ENCODE measurements at regions not wholly inside any gene's neighbourhood (a gene's known extent, or its start where the extent isn't known, plus 50 kb on each side); places are given as distances from the start of the nearest gene placed in this dataset.
A peak's percentile ranks its signal among the peaks of the same experiment; 100 is the strongest.

GRCh38 chr13:109691689-109692088 is 94.7 kb downstream of the IRS2 start:
- no peak overlapping the region for H3K27ac ChIP-seq
- H3K9ac ChIP-seq = no peak overlapping the region
- H4K20me1 ChIP-seq = no peaks in the 10 kb centered on the region
- no peak overlapping the region for H3K4me3 ChIP-seq
- H3K36me3 ChIP-seq = peaks cover 0 to 15% (median 0%) of the 10 kb centered on the region in 11 experiments; a peak in 2 of 22 replicates
- peaks cover 0 to 8% (median 0%) of the 10 kb centered on the region in 11 experiments; a peak in 4 of 22 replicates for H3K9me3 ChIP-seq (replicated peaks in 1 of 11)
- H3K4me1 ChIP-seq = peaks cover 0 to 6% (median 0%) of the 10 kb centered on the region in 10 experiments; a peak in 5 of 20 replicates
- no peak for TF ChIP-seq Cebpa-rat (IDR thresholded peaks at IDR 0.05)
- H3K4me2 ChIP-seq = no peak overlapping the region
- no peaks in the 10 kb centered on the region for H3K27me3 ChIP-seq

GRCh38 chr13:109687559-109688448 is 98.6 kb downstream of the IRS2 start:
- H3K9me3 ChIP-seq (replicated peaks in 1 of 11) = no peaks in the 10 kb centered on the region; a peak in 1 of 22 replicates
- no peak overlapping the region for H3K27ac ChIP-seq
- H3K9ac ChIP-seq = no peak overlapping the region
- no peak for TF ChIP-seq Cebpa-rat (IDR thresholded peaks at IDR 0.05)
- H3K36me3 ChIP-seq = peaks cover 0 to 5% (median 0%) of the 10 kb centered on the region in 11 experiments; a peak in 3 of 22 replicates
- H3K27me3 ChIP-seq = no peaks in the 10 kb centered on the region
- no peak overlapping the region for H3K4me2 ChIP-seq
- H4K20me1 ChIP-seq = no peaks in the 10 kb centered on the region
- peaks cover 0 to 15% (median 8%) of the 10 kb centered on the region in 10 experiments; a peak in 8 of 20 replicates for H3K4me1 ChIP-seq
- no peak overlapping the region for H3K4me3 ChIP-seq

GRCh38 chr13:109685203-109685602 is 101.2 kb downstream of the IRS2 start:
- Histone ChIP-seq H3K9me3 (replicated peaks in 1 of 11) (peaks cover 0 to 8% (median 0%) of the 10 kb centered on the region in 11 experiments; a peak in 3 of 22 replicates), H3K4me3 (no peak overlapping the region), H3K27me3 (no peaks in the 10 kb centered on the region), H3K27ac (no peak overlapping the region), H4K20me1 (no peaks in the 10 kb centered on the region), H3K4me1 (peaks cover 0 to 15% (median 8%) of the 10 kb centered on the region in 10 experiments; a peak in 8 of 20 replicates), H3K36me3 (peaks cover 0 to 27% (median 0%) of the 10 kb centered on the region in 11 experiments; a peak in 4 of 22 replicates), H3K9ac (no peak overlapping the region), H3K4me2 (peak overlapping the region in 7 of 11 experiments; percentile 2 to 33 (median 20); a peak in 9 of 22 replicates)
- TF ChIP-seq Cebpa-rat (IDR thresholded peaks at IDR 0.05) = no peak

GRCh38 chr13:109684824-109685202 is 101.6 kb downstream of the IRS2 start:
- peaks cover 0 to 27% (median 0%) of the 10 kb centered on the region in 11 experiments; a peak in 4 of 22 replicates for H3K36me3 ChIP-seq
- H3K4me3 ChIP-seq = no peak overlapping the region
- H3K9ac ChIP-seq = no peak overlapping the region
- no peak overlapping the region for H3K27ac ChIP-seq
- TF ChIP-seq Cebpa-rat (IDR thresholded peaks at IDR 0.05) = no peak
- peaks cover 0 to 15% (median 8%) of the 10 kb centered on the region in 10 experiments; a peak in 8 of 20 replicates for H3K4me1 ChIP-seq
- no peaks in the 10 kb centered on the region for H3K27me3 ChIP-seq
- no peaks in the 10 kb centered on the region for H4K20me1 ChIP-seq
- H3K4me2 ChIP-seq = peak overlapping the region in 8 of 11 experiments; percentile 2 to 33 (median 19); a peak in 9 of 22 replicates
- H3K9me3 ChIP-seq (replicated peaks in 1 of 11) = peaks cover 0 to 8% (median 0%) of the 10 kb centered on the region in 11 experiments; a peak in 3 of 22 replicates

DNA sequence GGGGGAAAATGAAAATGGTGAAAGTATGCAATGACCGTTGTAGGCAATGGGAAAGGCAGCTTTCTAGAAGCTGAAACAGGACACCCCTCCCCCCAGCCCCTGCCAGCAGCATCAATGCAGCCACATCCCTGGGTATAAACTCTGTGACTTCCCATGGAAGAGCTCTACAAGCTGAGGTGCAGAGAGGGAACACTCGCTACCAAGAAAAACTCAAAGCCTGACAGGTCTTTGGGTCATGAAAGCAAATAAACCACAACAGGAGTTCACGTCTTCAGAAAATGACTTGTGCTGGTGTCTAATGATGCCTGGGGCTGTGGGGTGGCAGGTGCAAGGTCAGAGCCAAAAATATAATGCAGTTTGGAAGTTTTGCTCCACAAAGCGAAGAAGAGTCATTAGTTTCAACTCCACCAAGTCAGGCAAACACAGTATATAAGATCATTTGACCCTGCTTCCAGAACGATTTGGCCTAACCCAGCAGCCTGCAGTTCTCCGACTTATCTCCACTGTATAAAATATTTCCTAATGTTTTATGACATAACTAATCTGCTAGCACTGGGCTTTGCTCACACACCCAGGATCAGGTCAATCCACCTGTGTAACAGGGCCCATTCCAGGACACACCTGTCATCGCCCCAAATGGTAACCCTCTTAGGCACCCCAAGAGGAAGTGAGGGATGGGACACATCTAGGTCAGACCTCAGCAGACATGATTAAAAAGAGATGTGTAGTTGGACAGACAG is 102.1 kb downstream of the IRS2 start:
- H3K27me3 ChIP-seq = no peaks in the 10 kb centered on the region
- H3K9ac ChIP-seq = no peak overlapping the region
- H3K4me2 ChIP-seq = peak overlapping the region in 8 of 11 experiments; percentile 2 to 33 (median 19); a peak in 8 of 22 replicates
- no peak overlapping the region for H3K27ac ChIP-seq
- H4K20me1 ChIP-seq = no peaks in the 10 kb centered on the region
- H3K4me3 ChIP-seq = no peak overlapping the region
- H3K9me3 ChIP-seq (replicated peaks in 1 of 11) = peaks cover 0 to 8% (median 0%) of the 10 kb centered on the region in 11 experiments; a peak in 3 of 22 replicates
- H3K4me1 ChIP-seq = peaks cover 0 to 15% (median 8%) of the 10 kb centered on the region in 10 experiments; a peak in 8 of 20 replicates
- no peak for TF ChIP-seq Cebpa-rat (IDR thresholded peaks at IDR 0.05)
- peaks cover 0 to 27% (median 0%) of the 10 kb centered on the region in 11 experiments; a peak in 4 of 22 replicates for H3K36me3 ChIP-seq

- peaks cover 0 to 15% (median 7%) of the 10 kb centered on the region in 11 experiments; a peak in 8 of 22 replicates for H3K9me3 ChIP-seq (replicated peaks in 1 of 11)
- H3K9ac ChIP-seq = no peak overlapping the region
- no peak overlapping the region for H3K27ac ChIP-seq
- H3K27me3 ChIP-seq = no peaks in the 10 kb centered on the region
- H3K4me1 ChIP-seq = peaks cover 0 to 15% (median 8%) of the 10 kb centered on the region in 10 experiments; a peak in 8 of 20 replicates
- peaks cover 0 to 24% (median 0%) of the 10 kb centered on the region in 11 experiments; a peak in 4 of 22 replicates for H3K36me3 ChIP-seq
- H4K20me1 ChIP-seq = no peaks in the 10 kb centered on the region
- H3K4me2 ChIP-seq = no peak overlapping the region
- no peak for TF ChIP-seq Cebpa-rat (IDR thresholded peaks at IDR 0.05)
- H3K4me3 ChIP-seq = no peak overlapping the region
Measured at GRCh38 chr13:109682534-109683244, 103.7 kb downstream of the IRS2 start.

DNA sequence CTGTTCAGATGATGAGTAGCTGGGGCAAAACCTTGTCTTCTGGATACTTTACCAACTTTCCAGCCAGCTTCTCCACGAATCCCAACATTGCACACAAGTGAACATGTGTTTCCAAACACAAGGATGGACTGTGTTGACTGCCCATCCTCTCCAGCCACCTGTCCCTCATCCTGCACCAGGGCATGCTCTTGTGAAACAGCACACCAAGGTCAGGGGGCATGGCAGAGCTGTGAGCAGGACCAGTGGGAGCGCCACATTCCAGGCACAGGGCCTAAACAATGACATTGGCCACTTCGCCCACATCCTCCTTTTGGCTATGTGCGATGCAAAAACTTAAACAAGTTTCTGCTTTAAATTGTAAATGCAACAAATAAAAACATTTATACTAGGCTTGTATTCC is 105.5 kb downstream of the IRS2 start:
- no peak for TF ChIP-seq Cebpa-rat (IDR thresholded peaks at IDR 0.05)
- Histone ChIP-seq H3K27me3 (no peaks in the 10 kb centered on the region), H3K4me1 (peaks cover 0 to 15% (median 8%) of the 10 kb centered on the region in 10 experiments; a peak in 8 of 20 replicates)

GRCh38 chr13:109680288-109680687 is 106.1 kb downstream of the IRS2 start:
- Histone ChIP-seq H3K9me3 (replicated peaks in 1 of 11) (peaks cover 3 to 38% (median 22%) of the 10 kb centered on the region in 11 experiments; a peak in 12 of 22 replicates), H3K4me3 (no peak overlapping the region), H4K20me1 (no peaks in the 10 kb centered on the region), H3K27ac (no peak overlapping the region), H3K27me3 (no peaks in the 10 kb centered on the region), H3K9ac (no peak overlapping the region), H3K4me2 (no peak overlapping the region), H3K4me1 (peaks cover 0 to 14% (median 7%) of the 10 kb centered on the region in 10 experiments; a peak in 8 of 20 replicates), H3K36me3 (peaks cover 0 to 24% (median 4%) of the 10 kb centered on the region in 11 experiments; a peak in 4 of 22 replicates)
- no peak for TF ChIP-seq Cebpa-rat (IDR thresholded peaks at IDR 0.05)

More for the DNA sequence above, 105.5 kb downstream of the IRS2 start:
- H3K4me3 ChIP-seq = no peak overlapping the region
- H3K4me2 ChIP-seq = no peak overlapping the region
- no peaks in the 10 kb centered on the region for H4K20me1 ChIP-seq
- no peak overlapping the region for H3K27ac ChIP-seq
- peaks cover 0 to 24% (median 4%) of the 10 kb centered on the region in 11 experiments; a peak in 4 of 22 replicates for H3K36me3 ChIP-seq
- H3K9me3 ChIP-seq (replicated peaks in 1 of 11) = peaks cover 3 to 31% (median 17%) of the 10 kb centered on the region in 11 experiments; a peak in 12 of 22 replicates
- H3K9ac ChIP-seq = no peak overlapping the region

Data from BLaER1 treated with 17β-estradiol and CSF1 and Interleukin-3, amounts not matched to agents 10 nM and 100 nM (cell line).